A673 (cell line): ENCODE measurements at regions not wholly inside any gene's neighbourhood (a gene's known extent, or its start where the extent isn't known, plus 50 kb on each side); places are given as distances from the start of the nearest gene placed in this dataset.

ENCODE experiments used
- CTCF ChIP-seq: fragments of 300-800, 200-600 bp; sonication (generic); conservative IDR thresholded peaks from 2 replicates; pipeline ENCODE4 v1.5.1; 2017; ENCODE audit warnings: low read depth, mild to moderate bottlenecking, antibody characterized with exemption, low read length, moderate library complexity, mixed read lengths
- EZH2 ChIP-seq: fragments of 200-600 bp; sonication (generic); IDR thresholded peaks from 2 replicates; pipeline ENCODE4 v1.6.1; 2017; ENCODE audit warnings: borderline replicate concordance, low read depth, mild to moderate bottlenecking, mixed read lengths, antibody characterized with exemption, low read length; ENCODE audit not compliant: poor library complexity, severe bottlenecking

GRCh38 chr5:61894046-61894445 is 412.0 kb upstream of the KIF2A start:
- TF ChIP-seq CTCF (no peak), EZH2 (no peak)
